GM18511 (cell line): ENCODE measurements at regions not wholly inside any gene's neighbourhood (a gene's known extent, or its start where the extent isn't known, plus 50 kb on each side); places are given as distances from the start of the nearest gene placed in this dataset.

Source experiments
- ATAC-seq: cut with Tn5 transposase; IDR thresholded peaks from one replicate; pipeline ENCODE4 v1.9.1; 2021; ENCODE audit warnings: mild to moderate bottlenecking, moderate library complexity; ENCODE audit not compliant: unreplicated experiment

- peak; percentile 27 for ATAC-seq
Observed at GRCh38 chr2:71277536-71278103, 50.7 kb upstream of the PAIP2B start.

- no peak for ATAC-seq
Observed at GRCh38 chr2:71277147-71277475, 50.2 kb upstream of the PAIP2B start.

GRCh38 chr2:71276311-71277146 lies 49.6 kb upstream of the PAIP2B start:
- peak; percentile 98 for ATAC-seq
